IPS DF 4.7 (cell line): ENCODE measurements at regions not wholly inside any gene's neighbourhood (a gene's known extent, or its start where the extent isn't known, plus 50 kb on each side); places are given as distances from the start of the nearest gene placed in this dataset.

ENCODE experiments used
- DNase-seq: peaks from one replicate; pipeline ENCODE4 v3.0.0-alpha.2; 2013; ENCODE audit warnings: low spot score; ENCODE audit errors: extremely low read depth

DNA sequence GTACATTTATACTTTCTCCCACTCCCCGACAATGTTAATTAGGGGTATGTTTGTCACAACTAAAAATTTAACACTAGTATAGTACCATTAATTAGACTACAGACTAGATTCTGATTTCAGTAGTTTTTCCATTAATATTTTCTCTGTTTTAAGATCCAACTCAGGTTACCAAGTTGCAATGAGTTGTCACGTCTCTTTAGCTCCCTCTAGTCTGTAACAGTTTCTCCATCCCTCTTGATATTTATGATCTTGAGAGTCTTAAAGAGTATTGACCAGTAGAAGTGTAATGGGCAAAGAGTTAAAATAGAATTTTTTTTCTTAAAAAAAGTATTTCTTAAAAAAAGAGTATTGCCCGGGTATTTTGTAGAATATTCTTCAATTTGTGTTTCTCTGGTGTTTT lies 598.1 kb downstream of the TBC1D4 start:
- no peak for DNase-seq

- DNase-seq: no peak
Observed at GRCh38 chr13:74871369-74872070, 610.4 kb downstream of the TBC1D4 start.

- no peak for DNase-seq
Observed at GRCh38 chr13:74870865-74871264, 611.1 kb downstream of the TBC1D4 start.

DNA sequence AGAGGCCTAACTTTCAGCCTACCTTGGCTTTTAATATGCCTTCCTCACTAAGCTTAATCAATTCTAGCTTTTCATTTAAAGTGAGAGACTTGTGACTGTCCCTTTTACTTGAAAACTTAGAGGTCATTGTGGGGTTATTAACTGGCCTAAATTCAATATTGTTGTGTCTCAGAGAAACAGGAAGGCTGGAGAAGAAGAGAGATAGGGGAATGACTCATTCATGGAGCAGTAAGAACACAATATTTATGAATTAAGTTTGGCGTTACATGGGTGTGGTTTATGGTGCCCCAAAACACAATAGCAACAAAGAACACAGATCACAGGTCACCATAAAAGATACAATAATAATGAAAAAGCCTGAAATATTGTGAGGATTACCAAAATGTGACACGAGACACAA lies 612.1 kb downstream of the TBC1D4 start:
- no peak for DNase-seq

DNA sequence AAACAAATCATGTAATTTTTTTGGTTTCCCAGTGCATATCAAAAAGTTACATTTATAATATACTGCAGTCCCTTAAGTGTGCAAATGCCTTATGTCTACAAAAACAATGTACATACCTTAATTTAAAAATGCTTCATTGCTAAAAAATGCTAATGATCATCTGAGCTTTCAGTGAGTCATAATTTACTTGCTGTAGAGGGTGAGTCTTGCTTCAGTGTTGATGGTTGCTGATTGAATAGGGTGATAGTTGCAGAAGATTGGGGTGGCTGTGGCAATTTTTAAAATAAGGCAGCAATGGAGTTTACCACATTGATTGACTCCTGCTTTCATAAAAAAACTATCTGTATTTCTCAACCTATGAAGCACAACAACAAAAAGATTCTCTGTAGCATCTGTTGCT lies 613.9 kb downstream of the TBC1D4 start:
- no peak for DNase-seq

DNA sequence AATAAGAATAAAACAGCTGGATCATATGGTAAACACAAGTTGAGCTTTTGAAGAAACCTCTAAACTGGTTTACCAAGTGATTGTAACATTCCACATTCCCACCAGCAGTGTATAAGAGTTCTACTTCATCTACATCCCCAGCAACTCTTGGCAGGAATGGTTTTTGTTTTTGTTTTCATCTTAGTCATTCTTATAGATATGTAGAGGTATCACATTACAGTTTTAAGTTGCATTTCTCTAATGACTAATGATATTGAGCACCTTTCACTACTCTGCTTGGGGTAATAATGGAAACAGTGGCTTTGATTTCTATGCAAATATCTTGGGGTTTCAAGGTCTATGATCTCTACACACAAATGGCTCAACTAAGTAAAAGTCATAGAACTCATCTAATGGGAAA lies 614.5 kb downstream of the TBC1D4 start:
- DNase-seq: no peak

- no peak for DNase-seq
Observed at GRCh38 chr13:74866101-74866500, 615.9 kb downstream of the TBC1D4 start.

- no peak for DNase-seq
Observed at GRCh38 chr13:74865656-74866055, 616.3 kb downstream of the TBC1D4 start.

DNA sequence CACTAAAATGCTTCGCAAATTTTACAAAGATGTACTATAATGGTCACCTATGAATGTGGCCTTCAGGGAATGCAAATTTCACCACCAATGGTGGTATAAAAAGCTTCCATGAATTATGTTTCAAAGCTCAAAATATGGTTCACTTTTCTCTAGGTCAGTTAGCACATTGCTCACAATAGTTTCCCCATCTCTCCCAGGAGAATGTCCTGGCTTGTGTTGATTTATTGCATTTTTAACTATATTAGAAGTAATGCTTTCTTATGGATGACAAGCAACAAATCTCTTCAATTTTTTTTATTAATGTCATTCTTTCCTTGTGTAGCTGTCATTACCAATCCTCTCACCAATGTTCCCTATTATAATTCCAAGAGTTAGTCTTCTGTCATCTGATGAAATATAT lies 621.2 kb downstream of the TBC1D4 start:
- no peak for DNase-seq

DNA sequence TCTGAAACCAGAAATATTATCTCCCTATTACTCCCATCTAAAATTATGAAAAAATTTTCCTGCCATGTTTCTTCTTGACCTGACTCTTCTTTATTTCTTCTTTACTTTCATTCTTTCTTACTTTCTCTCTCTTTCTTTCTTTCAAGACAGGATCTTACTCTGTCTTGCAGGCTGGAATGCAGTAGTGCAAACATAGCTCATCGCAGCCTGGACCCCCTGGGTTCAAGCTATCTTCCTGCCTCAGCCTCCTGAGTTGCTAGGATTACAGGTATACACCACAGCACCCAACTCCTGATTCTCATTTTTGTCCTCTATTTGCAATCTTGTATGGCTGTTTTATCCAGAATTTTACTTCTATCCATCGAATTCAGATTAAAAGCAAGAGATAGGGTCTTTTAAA lies 631.1 kb downstream of the TBC1D4 start:
- DNase-seq: no peak

GRCh38 chr13:74847966-74848365 lies 634.0 kb downstream of the TBC1D4 start:
- no peak for DNase-seq

GRCh38 chr13:74845806-74846205 lies 636.2 kb downstream of the TBC1D4 start:
- no peak for DNase-seq

DNA sequence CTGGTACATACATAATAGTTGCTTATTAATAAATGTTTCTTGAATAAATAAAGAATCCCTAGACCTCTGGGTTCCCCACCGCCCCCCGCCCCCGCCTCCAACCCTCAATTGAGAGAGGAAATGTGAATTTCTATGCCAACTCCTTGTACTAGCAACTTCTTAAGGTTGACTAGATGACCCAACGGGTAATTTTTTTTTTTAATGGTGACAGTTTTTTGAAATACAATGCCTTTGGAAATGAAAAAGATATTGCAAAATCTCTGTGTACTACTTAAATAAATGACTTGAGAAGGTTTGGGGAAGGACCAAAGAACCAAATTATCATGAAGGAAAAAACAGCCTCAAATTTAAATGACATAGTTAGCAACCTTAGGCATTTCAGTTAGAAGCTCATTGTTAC lies 640.3 kb downstream of the TBC1D4 start:
- DNase-seq: no peak

- no peak for DNase-seq
Observed at GRCh38 chr13:74841123-74841522, 640.8 kb downstream of the TBC1D4 start.

DNA sequence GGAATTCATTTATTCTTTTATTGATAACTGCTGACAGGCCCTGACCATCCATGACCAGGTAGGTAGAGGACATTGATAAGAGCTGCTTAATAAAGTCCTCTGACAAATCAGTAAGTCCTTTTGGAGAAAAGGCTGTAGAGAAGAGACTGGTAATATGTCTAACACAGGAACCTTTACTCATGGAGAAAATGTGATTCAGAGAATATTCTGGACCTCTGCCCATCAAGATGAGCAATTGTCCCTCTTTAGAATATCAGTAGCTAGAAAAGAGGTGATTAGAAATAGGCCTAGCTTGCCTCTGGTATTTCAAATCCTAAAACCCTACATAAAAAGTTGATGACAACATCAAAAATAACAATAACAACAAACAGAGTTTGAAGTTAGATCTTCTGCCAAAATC lies 642.3 kb downstream of the TBC1D4 start:
- no peak for DNase-seq

GRCh38 chr13:74838096-74838495 lies 643.9 kb downstream of the TBC1D4 start:
- no peak for DNase-seq

GRCh38 chr13:74836628-74837027 lies 645.3 kb downstream of the TBC1D4 start:
- DNase-seq: no peak

- DNase-seq: no peak
Observed at GRCh38 chr13:74835579-74835978, 646.4 kb downstream of the TBC1D4 start.

- DNase-seq: no peak
Observed at GRCh38 chr13:74825938-74826246, 656.1 kb downstream of the TBC1D4 start.

DNA sequence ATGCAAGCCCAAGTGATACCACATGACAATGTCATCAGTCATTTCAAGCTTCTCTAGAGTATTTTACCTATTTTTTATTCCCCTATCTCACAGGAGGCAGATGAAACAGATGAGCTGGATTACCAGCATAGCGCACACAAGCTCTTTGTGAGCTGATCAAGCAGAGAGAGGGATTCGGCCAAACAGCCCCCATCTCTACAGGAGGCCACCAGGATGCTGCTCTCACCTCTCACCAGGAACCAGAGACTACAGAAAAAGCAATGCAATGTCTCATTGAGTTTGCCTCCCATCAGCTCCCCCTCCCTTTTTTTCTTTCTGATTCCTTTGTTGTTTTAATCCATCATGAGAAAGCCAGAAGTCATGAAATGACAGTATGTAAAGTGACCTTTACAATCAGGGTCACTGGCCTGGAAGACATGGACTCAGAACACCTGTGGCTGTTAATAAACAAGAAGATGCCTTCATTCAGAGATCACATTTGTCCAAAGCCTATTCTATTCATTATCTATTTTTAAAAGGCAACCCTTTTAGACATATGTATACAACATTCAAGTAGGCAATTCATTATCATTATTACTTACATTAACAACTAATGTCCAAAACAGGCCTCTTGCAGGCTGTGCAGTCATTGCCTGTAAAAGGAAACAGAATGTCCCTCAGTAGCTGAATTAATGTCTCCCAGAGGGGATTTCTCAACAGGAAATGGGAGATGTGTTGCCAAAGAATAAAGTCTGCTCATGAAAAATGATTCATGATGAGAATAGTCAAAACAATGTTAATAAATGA lies 656.6 kb downstream of the TBC1D4 start:
- no peak for DNase-seq

DNA sequence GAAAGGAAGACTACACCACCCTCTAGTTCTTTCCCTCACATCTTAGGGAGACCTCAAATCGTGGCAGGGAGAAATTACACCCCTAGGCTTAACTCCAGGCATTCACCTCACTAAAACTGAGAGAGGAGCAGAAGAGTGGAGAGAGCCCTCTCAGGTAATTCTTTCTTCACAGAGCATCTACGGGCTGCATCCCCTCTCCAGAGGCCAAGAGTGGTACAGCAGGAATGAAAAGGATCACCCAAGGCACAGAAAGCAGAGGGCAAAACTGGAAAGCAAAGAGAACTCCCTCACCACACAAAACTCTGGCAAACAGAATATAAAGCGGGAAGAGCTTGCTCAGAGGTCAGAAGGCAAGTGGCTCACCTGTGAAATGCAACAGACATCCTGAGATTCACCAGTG lies 661.2 kb downstream of the TBC1D4 start:
- no peak for DNase-seq

- DNase-seq: no peak
Observed at GRCh38 chr13:74819549-74819948, 662.4 kb downstream of the TBC1D4 start.

GRCh38 chr13:74816737-74817136 lies 665.2 kb downstream of the TBC1D4 start:
- no peak for DNase-seq
